ENCODE measurements at regions not wholly inside any gene's neighbourhood (a gene's known extent, or its start where the extent isn't known, plus 50 kb on each side); places are given as distances from the start of the nearest gene placed in this dataset.
A peak's percentile ranks its signal among the peaks of the same experiment; 100 is the strongest.

GRCh38 chr16:59113004-59113670 lies 379.0 kb upstream of the GOT2 start:
- in situ Hi-C loops (cut with MboI), result no loop called here
- no peak for ATAC-seq
- Histone ChIP-seq H3K27me3 (ENCODE audit: control insufficient read depth in 2 of 2, insufficient read depth in 2 of 2, low read length in 2 of 2) (no peaks in the 10 kb centered on the region), H3K79me2 (ENCODE audit: control insufficient read depth, insufficient read depth, low read length) (no peaks in the 10 kb centered on the region), H3K36me3 (ENCODE audit: control insufficient read depth, insufficient read depth, low read length) (no peaks in the 10 kb centered on the region), H3K4me1 (replicated peaks in 1 of 2; ENCODE audit: control insufficient read depth in 2 of 2, insufficient read depth in 2 of 2, low read length in 2 of 2) (no peaks in the 10 kb centered on the region), H3K9me3 (replicated peaks; ENCODE audit: control insufficient read depth, insufficient read depth, low read depth, low read length) (no peaks in the 10 kb centered on the region), H3K4me2 (ENCODE audit: insufficient read depth, low read length) (no peak overlapping the region), H4K20me1 (replicated peaks; ENCODE audit: control insufficient read depth, insufficient read depth, low read length) (no peaks in the 10 kb centered on the region), H3K27ac (ENCODE audit: extremely low read depth, low read depth, low read length) (no peak overlapping the region), H3K4me3 (no peak overlapping the region), H2AFZ (ENCODE audit: low read depth, low read length) (no peak overlapping the region), H3K9ac (ENCODE audit: insufficient read depth in 1 of 2, low read depth in 2 of 2, low read length in 2 of 2) (no peak overlapping the region), H3K9me1 (ENCODE audit: control insufficient read depth, insufficient read depth, low read length) (no peaks in the 10 kb centered on the region)
- ChIA-PET POLR2A (no interaction called here), CTCF (ENCODE audit: low intra/inter-chr PET ratio) (no interaction called here)
- 0% methylated on average over 2 of the region's 2 CpGs for WGBS (ENCODE audit: insufficient coverage, low coverage, missing lambda C conversion rate)
- BruUV-seq (replicated peaks), result no TSS peak
- intact Hi-C loops (cut with micrococcal nuclease), result no loop called here
- TF ChIP-seq, protein P1, sequence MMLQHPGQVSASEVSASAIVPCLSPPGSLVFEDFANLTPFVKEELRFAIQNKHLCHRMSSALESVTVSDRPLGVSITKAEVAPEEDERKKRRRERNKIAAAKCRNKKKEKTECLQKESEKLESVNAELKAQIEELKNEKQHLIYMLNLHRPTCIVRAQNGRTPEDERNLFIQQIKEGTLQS (IDR thresholded peaks at IDR 0.05), result 0 out of 2 replicates have a peak, but pooled peaks have one; percentile 14
- TF ChIP-seq, protein P1 (CRISPR knock-in tag; conservative IDR thresholded peaks at IDR 0.05), result no peak
- TF ChIP-seq CREB5 (CRISPR knock-in tag; IDR thresholded peaks at IDR 0.05), result no peak
- FAIRE-seq, result no peak
- no peak for DNase-seq (ENCODE audit: extremely low read depth in 1 of 4, low spot score in 3 of 4)

DNA sequence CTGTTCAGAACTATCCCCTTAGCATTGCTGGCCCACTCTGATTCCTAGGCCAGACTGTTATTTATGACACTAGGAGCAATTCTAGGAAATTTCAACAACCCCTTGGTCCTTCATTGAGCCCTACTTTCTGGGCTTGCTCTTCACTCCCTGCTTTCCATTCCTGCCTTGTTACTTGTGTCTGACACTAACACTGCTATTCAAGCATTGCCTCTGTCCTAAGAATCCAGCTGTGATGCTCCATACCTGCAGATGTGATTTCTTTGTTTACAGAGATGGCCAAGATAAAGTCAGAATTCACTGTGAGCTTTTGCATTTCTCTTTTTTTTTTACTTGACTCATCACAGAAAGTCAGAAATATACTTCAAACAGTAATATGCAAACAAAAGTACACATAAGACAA lies 377.2 kb upstream of the GOT2 start:
- ATAC-seq (no peak), FAIRE-seq (no peak), DNase-seq (ENCODE audit: extremely low read depth in 1 of 4, low spot score in 3 of 4) (no peak)
- no peaks in the 10 kb centered on the region for H3K4me1 ChIP-seq (replicated peaks in 1 of 2; ENCODE audit: control insufficient read depth in 2 of 2, insufficient read depth in 2 of 2, low read length in 2 of 2)
- no peaks in the 10 kb centered on the region for H3K79me2 ChIP-seq (ENCODE audit: control insufficient read depth, insufficient read depth, low read length)
- H2AFZ ChIP-seq (ENCODE audit: low read depth, low read length), result no peak overlapping the region
- in situ Hi-C loops (cut with MboI) (no loop called here), intact Hi-C loops (cut with micrococcal nuclease) (no loop called here)
- no peaks in the 10 kb centered on the region for H3K27me3 ChIP-seq (ENCODE audit: control insufficient read depth in 2 of 2, insufficient read depth in 2 of 2, low read length in 2 of 2)
- H3K9ac ChIP-seq (ENCODE audit: insufficient read depth in 1 of 2, low read depth in 2 of 2, low read length in 2 of 2), result no peak overlapping the region
- H3K9me3 ChIP-seq (replicated peaks; ENCODE audit: control insufficient read depth, insufficient read depth, low read depth, low read length), result no peaks in the 10 kb centered on the region
- H3K4me2 ChIP-seq (ENCODE audit: insufficient read depth, low read length), result no peak overlapping the region
- no peaks in the 10 kb centered on the region for H4K20me1 ChIP-seq (replicated peaks; ENCODE audit: control insufficient read depth, insufficient read depth, low read length)
- H3K9me1 ChIP-seq (ENCODE audit: control insufficient read depth, insufficient read depth, low read length), result no peaks in the 10 kb centered on the region
- POLR2A ChIA-PET, result no interaction called here
- H3K27ac ChIP-seq (ENCODE audit: extremely low read depth, low read depth, low read length), result no peak overlapping the region
- CTCF ChIA-PET (ENCODE audit: low intra/inter-chr PET ratio), result no interaction called here
- H3K4me3 ChIP-seq, result no peak overlapping the region
- BruUV-seq (replicated peaks), result no TSS peak
- H3K36me3 ChIP-seq (ENCODE audit: control insufficient read depth, insufficient read depth, low read length), result no peaks in the 10 kb centered on the region
- TF ChIP-seq NRF1 (conservative IDR thresholded peaks at IDR 0.05 in 1 of 2, IDR thresholded peaks at IDR 0.05 in 1 of 2), result no peak
- TF ChIP-seq CHD2 (IDR thresholded peaks at IDR 0.05; ENCODE audit: low read depth, low read length), result no peak
- no peak for TF ChIP-seq CBX2 (IDR thresholded peaks at IDR 0.05; ENCODE audit: insufficient read depth, low read length, poor library complexity, severe bottlenecking)
- TF ChIP-seq SMARCA4 (IDR thresholded peaks at IDR 0.05), result no peak
- no peak for TF ChIP-seq NFYB (IDR thresholded peaks at IDR 0.05; ENCODE audit: extremely low read depth, insufficient read length)
- TF ChIP-seq NR4A1 (CRISPR knock-in tag; IDR thresholded peaks at IDR 0.05), result no peak
- no peak for TF ChIP-seq NR4A1 (tag; IDR thresholded peaks at IDR 0.05)
- no peak for TF ChIP-seq MTA3 (IDR thresholded peaks at IDR 0.05; ENCODE audit: borderline replicate concordance)
- TF ChIP-seq, protein P2, sequence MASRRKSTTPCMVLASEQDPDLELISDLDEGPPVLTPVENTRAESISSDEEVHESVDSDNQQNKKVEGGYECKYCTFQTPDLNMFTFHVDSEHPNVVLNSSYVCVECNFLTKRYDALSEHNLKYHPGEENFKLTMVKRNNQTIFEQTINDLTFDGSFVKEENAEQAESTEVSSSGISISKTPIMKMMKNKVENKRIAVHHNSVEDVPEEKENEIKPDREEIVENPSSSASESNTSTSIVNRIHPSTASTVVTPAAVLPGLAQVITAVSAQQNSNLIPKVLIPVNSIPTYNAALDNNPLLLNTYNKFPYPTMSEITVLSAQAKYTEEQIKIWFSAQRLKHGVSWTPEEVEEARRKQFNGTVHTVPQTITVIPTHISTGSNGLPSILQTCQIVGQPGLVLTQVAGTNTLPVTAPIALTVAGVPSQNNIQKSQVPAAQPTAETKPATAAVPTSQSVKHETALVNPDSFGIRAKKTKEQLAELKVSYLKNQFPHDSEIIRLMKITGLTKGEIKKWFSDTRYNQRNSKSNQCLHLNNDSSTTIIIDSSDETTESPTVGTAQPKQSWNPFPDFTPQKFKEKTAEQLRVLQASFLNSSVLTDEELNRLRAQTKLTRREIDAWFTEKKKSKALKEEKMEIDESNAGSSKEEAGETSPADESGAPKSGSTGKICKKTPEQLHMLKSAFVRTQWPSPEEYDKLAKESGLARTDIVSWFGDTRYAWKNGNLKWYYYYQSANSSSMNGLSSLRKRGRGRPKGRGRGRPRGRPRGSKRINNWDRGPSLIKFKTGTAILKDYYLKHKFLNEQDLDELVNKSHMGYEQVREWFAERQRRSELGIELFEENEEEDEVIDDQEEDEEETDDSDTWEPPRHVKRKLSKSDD (conservative IDR thresholded peaks at IDR 0.05; ENCODE audit: low read length), result no peak
- no peak for TF ChIP-seq RUNX1 (IDR thresholded peaks at IDR 0.05; ENCODE audit: low read depth)
